Transverse colon (tissue), 4 donors: ENCODE measurements at regions not wholly inside any gene's neighbourhood (a gene's known extent, or its start where the extent isn't known, plus 50 kb on each side); places are given as distances from the start of the nearest gene placed in this dataset.

Experiments
- DNase-seq: peaks from one replicate; pipeline ENCODE4 v3.0.0-alpha.2; 2019
- H3K27ac ChIP-seq, 4 donors: fragments of 200-600 bp; sonication (generic); 2 replicates each; pipeline ENCODE4 v1.5.1; 2016 to 2018; ENCODE audit warnings: inconsistent platforms in 4 of 4
- H3K27me3 ChIP-seq: fragments of 200-600 bp; sonication (generic); 2 replicates; pipeline ENCODE4 v1.5.1; 2017; ENCODE audit warnings: inconsistent platforms
- H3K36me3 ChIP-seq, 4 donors: fragments of 200-600 bp; sonication (generic); 2 replicates each; pipeline ENCODE4 v1.5.1; 2017 to 2019; ENCODE audit warnings: inconsistent platforms in 4 of 4
- H3K4me1 ChIP-seq, 4 donors: fragments of 200-600 bp; sonication (generic); 2 replicates each; pipeline ENCODE4 v1.5.1; 2017 to 2020; ENCODE audit warnings: inconsistent platforms in 4 of 4
- H3K4me3 ChIP-seq, 4 donors: fragments of 200-600 bp; sonication (generic); 1 replicate in 1 of 4; 2 replicates in 3 of 4; pipeline versions ENCODE4 v1.5.1 to v1.6.1; 2017 to 2019; ENCODE audit warnings: inconsistent platforms in 4 of 4
- H3K9me3 ChIP-seq, 2 donors: fragments of 200-600 bp; sonication (generic); 2 replicates each; pipeline ENCODE4 v1.5.1; 2017 to 2019; ENCODE audit warnings: inconsistent platforms in 2 of 2
- EP300 ChIP-seq: sonication (generic); formaldehyde crosslinking; IDR thresholded peaks from one replicate; pipeline ENCODE4 v1.6.1; 2017; ENCODE audit warnings: antibody characterized with exemption, low read depth
- POLR2A ChIP-seq: fragments of 450-650 bp; IDR thresholded peaks from one replicate; pipeline ENCODE4 v1.6.1; 2016; ENCODE audit warnings: antibody characterized with exemption, mild to moderate bottlenecking, moderate library complexity
- POLR2AphosphoS5 ChIP-seq, 3 donors: sonication (generic); formaldehyde crosslinking; IDR thresholded peaks; one replicate each; pipeline ENCODE4 v1.6.1; 2016; ENCODE audit warnings: antibody characterized with exemption in 3 of 3
- WGBS, 2 donors: methylation state at CpG; one replicate each; pipeline ENCODE4 v1.1.5; 2018; ENCODE audit warnings: low coverage in 1 of 2; 5-methylcytosine and 5-hydroxymethylcytosine counted together
- in situ Hi-C, 4 donors: fragments of 200-750 bp; cut with MboI; loops; one replicate each; pipeline versions ENCODE4 v1.15.0 to v1.15.1; 2017; ENCODE audit warnings: low sequenced_read_pairs in 3 of 4, low pct_ligation_motif_present in 1 of 4, low pct_unique_long_range_greater_than_20kb in 1 of 4
- intact Hi-C: fragments of 100-400 bp; cut with DNase I; formaldehyde crosslinking; loops from one replicate; pipeline ENCODE4 v1.15.1; 2023; ENCODE audit warnings: low total_unique reads
- TF ChIP-seq, protein P1 (sequence below), 5 experiments: fragments of 200-600 bp in 3 of 5; fragments of 450-650 bp in 2 of 5; sonication (generic) in 3 of 5; IDR thresholded peaks; 1 replicate in 2 of 5; 2 replicates in 3 of 5; pipeline ENCODE4 v1.5.1; 2016 to 2017; ENCODE audit warnings: antibody characterized with exemption in 5 of 5, inconsistent platforms in 3 of 5, mild to moderate bottlenecking in 2 of 5, moderate library complexity in 1 of 5

GRCh38 chr22:49692499-49693225 lies 135.0 kb downstream of the BRD1 start:
- Histone ChIP-seq H3K27me3 (peaks cover 20% of the 10 kb centered on the region), H3K36me3 (no peaks in the 10 kb centered on the region), H3K4me1 (no peaks in the 10 kb centered on the region), H3K4me3 (no peak overlapping the region), H3K27ac (no peak overlapping the region), H3K9me3 (no peaks in the 10 kb centered on the region)
- in situ Hi-C loops = no loop called here
- DNase-seq = no peak
- 71% methylated on average over 18 of the region's 18 CpGs; no CpG with 5 or more reads in 1 of the 2 donors for WGBS, 2 donors
- TF ChIP-seq POLR2AphosphoS5 (IDR thresholded peaks at IDR 0.05) (no peak), POLR2A (no peak), EP300 (no peak)
- TF ChIP-seq, protein P1, sequence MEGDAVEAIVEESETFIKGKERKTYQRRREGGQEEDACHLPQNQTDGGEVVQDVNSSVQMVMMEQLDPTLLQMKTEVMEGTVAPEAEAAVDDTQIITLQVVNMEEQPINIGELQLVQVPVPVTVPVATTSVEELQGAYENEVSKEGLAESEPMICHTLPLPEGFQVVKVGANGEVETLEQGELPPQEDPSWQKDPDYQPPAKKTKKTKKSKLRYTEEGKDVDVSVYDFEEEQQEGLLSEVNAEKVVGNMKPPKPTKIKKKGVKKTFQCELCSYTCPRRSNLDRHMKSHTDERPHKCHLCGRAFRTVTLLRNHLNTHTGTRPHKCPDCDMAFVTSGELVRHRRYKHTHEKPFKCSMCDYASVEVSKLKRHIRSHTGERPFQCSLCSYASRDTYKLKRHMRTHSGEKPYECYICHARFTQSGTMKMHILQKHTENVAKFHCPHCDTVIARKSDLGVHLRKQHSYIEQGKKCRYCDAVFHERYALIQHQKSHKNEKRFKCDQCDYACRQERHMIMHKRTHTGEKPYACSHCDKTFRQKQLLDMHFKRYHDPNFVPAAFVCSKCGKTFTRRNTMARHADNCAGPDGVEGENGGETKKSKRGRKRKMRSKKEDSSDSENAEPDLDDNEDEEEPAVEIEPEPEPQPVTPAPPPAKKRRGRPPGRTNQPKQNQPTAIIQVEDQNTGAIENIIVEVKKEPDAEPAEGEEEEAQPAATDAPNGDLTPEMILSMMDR (IDR thresholded peaks at IDR 0.05) = no peak
- intact Hi-C loops = no loop called here

DNA sequence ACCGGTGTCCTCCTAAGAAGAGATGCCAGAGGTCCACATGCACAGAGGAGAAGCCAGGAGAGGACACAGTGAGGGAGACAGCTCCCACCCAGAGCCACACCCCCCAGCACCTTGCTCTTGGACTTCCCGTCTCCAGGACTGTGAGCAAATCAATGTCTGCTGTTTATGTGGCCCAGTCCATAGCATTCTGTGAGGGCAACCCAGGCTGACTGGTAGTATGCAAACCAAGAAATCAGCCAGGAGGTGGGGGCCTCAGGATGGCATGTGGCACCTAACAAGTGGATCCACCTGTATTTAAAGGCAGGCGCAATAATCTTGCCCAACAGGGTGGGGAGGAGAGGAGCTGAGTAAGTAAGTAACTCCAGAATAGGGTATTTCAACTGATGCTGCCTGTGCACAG lies 136.4 kb downstream of the BRD1 start:
- WGBS, 2 donors = 80% methylated on average over 3 of the region's 3 CpGs; no CpG with 5 or more reads in 1 of the 2 donors
- H3K9me3 ChIP-seq = no peaks in the 10 kb centered on the region
- H3K27me3 ChIP-seq = peaks cover 32% of the 10 kb centered on the region
- in situ Hi-C loops = no loop called here
- no peak for DNase-seq
- no peak overlapping the region for H3K27ac ChIP-seq
- no peak overlapping the region for H3K4me3 ChIP-seq
- H3K36me3 ChIP-seq = no peaks in the 10 kb centered on the region
- TF ChIP-seq POLR2A (no peak), EP300 (no peak), POLR2AphosphoS5 (IDR thresholded peaks at IDR 0.05) (no peak)
- TF ChIP-seq, protein P1 (IDR thresholded peaks at IDR 0.05) = no peak
- no peaks in the 10 kb centered on the region for H3K4me1 ChIP-seq
- intact Hi-C loops = no loop called here

GRCh38 chr22:49690454-49690853 lies 137.2 kb downstream of the BRD1 start:
- Histone ChIP-seq H3K9me3 (no peaks in the 10 kb centered on the region), H3K4me1 (no peaks in the 10 kb centered on the region), H3K27ac (no peak overlapping the region), H3K4me3 (no peak overlapping the region), H3K27me3 (peaks cover 35% of the 10 kb centered on the region), H3K36me3 (no peaks in the 10 kb centered on the region)
- intact Hi-C loops = no loop called here
- no peak for DNase-seq
- in situ Hi-C loops = no loop called here
- WGBS, 2 donors = 53 to 71% methylated on average over 6 to 16 of the region's 16 CpGs
- TF ChIP-seq POLR2AphosphoS5 (IDR thresholded peaks at IDR 0.05) (no peak), POLR2A (no peak), EP300 (no peak)
- TF ChIP-seq, protein P1 (IDR thresholded peaks at IDR 0.05) = no peak

DNA sequence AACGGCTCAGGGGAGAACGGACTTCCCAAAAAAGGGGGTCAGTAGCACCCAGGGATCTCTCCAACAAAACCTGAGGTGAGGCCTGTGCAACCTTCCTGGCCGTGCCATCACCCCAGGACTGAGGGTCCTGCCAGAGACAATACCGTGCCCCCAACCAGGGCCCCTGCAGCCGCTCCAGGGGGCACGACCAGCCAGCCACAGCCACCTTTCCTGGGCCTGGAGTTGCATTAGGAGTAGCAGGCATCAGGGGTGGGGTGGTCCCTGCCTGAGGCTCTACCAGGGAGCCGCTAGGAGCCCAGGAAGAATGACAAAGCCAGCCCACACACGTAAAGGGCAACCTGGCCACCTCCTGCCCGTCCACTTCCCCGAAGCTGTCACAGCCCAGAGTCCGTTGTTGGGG lies 137.8 kb downstream of the BRD1 start:
- TF ChIP-seq POLR2AphosphoS5 (IDR thresholded peaks at IDR 0.05) = no peak
- TF ChIP-seq EP300 = no peak
- TF ChIP-seq POLR2A = no peak
- TF ChIP-seq, protein P1 (IDR thresholded peaks at IDR 0.05) = no peak
- H3K9me3 ChIP-seq = no peaks in the 10 kb centered on the region
- no peaks in the 10 kb centered on the region for H3K36me3 ChIP-seq
- WGBS, 2 donors = 59% methylated on average over 11 of the region's 11 CpGs; no CpG with 5 or more reads in 1 of the 2 donors
- in situ Hi-C loops (no loop called here), intact Hi-C loops (no loop called here)
- peaks cover 35% of the 10 kb centered on the region for H3K27me3 ChIP-seq
- no peak overlapping the region for H3K27ac ChIP-seq
- no peak for DNase-seq
- H3K4me3 ChIP-seq = no peak overlapping the region
- H3K4me1 ChIP-seq = no peaks in the 10 kb centered on the region
